Embryonic facial prominence (tissue), 1 donor: ENCODE measurements at regions not wholly inside any gene's neighbourhood (a gene's known extent, or its start where the extent isn't known, plus 50 kb on each side); places are given as distances from the start of the nearest gene placed in this dataset.
"Not testable (repeated sequence)": the region's sequence is repeated elsewhere in the genome, so short reads cannot be mapped to it uniquely, and the experiment has no call there.

ENCODE experiments used
- DNase-seq: peaks from one replicate; pipeline ENCODE4 v3.0.0-alpha.2; 2016; ENCODE audit errors: extremely low spot score

- DNase-seq = no peak
Measured at GRCh38 chr4:116020141-116020722, 906.8 kb upstream of the NDST4 start.

GRCh38 chr4:116018831-116019230 is 905.4 kb upstream of the NDST4 start:
- no peak for DNase-seq

GRCh38 chr4:116016201-116016600 is 902.8 kb upstream of the NDST4 start:
- DNase-seq = no peak

- DNase-seq = no peak
Measured at GRCh38 chr4:116015549-116015948, 902.1 kb upstream of the NDST4 start.

GRCh38 chr4:116015062-116015461 is 901.6 kb upstream of the NDST4 start:
- no peak for DNase-seq

- no peak for DNase-seq
Measured at GRCh38 chr4:116010923-116011322, 897.5 kb upstream of the NDST4 start.

- DNase-seq = no peak
Measured at GRCh38 chr4:116005806-116006088, 892.3 kb upstream of the NDST4 start.

GRCh38 chr4:116005037-116005805 is 891.8 kb upstream of the NDST4 start:
- DNase-seq = no peak

GRCh38 chr4:116001291-116001690 is 887.9 kb upstream of the NDST4 start:
- DNase-seq = no peak

GRCh38 chr4:115986573-115986972 is 873.2 kb upstream of the NDST4 start:
- DNase-seq = no peak

GRCh38 chr4:115975421-115976001 is 862.1 kb upstream of the NDST4 start:
- not testable (repeated sequence) for DNase-seq

- no peak for DNase-seq
Measured at GRCh38 chr4:115973768-115974167, 860.3 kb upstream of the NDST4 start.

GRCh38 chr4:115972967-115973366 is 859.5 kb upstream of the NDST4 start:
- no peak for DNase-seq

- DNase-seq = no peak
Measured at GRCh38 chr4:115970859-115971258, 857.4 kb upstream of the NDST4 start.

- no peak for DNase-seq
Measured at GRCh38 chr4:115969756-115970155, 856.3 kb upstream of the NDST4 start.

GRCh38 chr4:115965588-115965987 is 852.2 kb upstream of the NDST4 start:
- DNase-seq = no peak

GRCh38 chr4:115956054-115956796 is 842.8 kb upstream of the NDST4 start:
- DNase-seq = not testable (repeated sequence)

GRCh38 chr4:115950806-115951205 is 837.4 kb upstream of the NDST4 start:
- DNase-seq = no peak

GRCh38 chr4:115949974-115950743 is 836.7 kb upstream of the NDST4 start:
- not testable (repeated sequence) for DNase-seq

- DNase-seq = no peak
Measured at GRCh38 chr4:115945026-115945425, 831.6 kb upstream of the NDST4 start.

- no peak for DNase-seq
Measured at GRCh38 chr4:115944146-115944905, 830.9 kb upstream of the NDST4 start.
